ENCODE measurements at regions not wholly inside any gene's neighbourhood (a gene's known extent, or its start where the extent isn't known, plus 50 kb on each side); places are given as distances from the start of the nearest gene placed in this dataset.
"Not testable (repeated sequence)": the region's sequence is repeated elsewhere in the genome, so short reads cannot be mapped to it uniquely, and the experiment has no call there.

DNA sequence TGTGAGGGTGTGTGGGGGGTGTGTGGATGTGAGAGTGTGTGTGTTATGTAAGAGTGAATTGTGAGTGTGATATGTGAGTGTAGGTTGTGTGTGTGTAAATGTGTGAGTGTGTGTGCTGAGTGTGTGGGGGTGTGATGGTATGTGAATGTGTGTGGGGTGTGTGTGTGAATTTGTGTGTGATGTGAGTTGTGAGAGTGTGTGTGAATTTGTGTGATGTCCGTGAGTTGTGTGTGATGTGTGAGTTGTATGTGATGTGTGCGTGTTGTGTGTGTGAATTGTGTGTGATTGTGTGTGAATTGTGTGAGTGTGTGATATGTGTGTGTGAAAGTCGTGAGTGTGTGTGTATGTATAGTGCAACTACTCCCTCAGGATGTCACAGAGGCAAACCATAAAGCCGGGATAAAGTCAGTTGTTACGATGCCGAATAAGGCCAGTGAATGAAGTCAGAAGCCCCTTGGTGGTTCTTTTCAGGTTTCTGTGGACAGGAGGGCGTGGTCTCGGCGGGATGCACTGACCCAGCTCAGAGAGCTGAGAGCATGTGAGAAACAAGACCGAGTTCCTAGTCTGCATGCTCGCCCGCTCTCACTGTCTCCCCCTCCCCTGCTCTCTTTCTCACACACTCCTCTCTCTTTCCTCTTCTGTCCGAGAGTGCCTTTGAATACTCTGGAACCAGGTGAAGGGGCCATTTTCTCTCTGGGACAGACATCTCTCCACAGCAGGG is 71.8 kb upstream of the MAX start:
- DNase-seq (ENCODE audit: low spot score), result no peak
- Histone ChIP-seq H3K4me3 (no peak overlapping the region), H3K27ac (no peak overlapping the region)
- TF ChIP-seq, protein P1, sequence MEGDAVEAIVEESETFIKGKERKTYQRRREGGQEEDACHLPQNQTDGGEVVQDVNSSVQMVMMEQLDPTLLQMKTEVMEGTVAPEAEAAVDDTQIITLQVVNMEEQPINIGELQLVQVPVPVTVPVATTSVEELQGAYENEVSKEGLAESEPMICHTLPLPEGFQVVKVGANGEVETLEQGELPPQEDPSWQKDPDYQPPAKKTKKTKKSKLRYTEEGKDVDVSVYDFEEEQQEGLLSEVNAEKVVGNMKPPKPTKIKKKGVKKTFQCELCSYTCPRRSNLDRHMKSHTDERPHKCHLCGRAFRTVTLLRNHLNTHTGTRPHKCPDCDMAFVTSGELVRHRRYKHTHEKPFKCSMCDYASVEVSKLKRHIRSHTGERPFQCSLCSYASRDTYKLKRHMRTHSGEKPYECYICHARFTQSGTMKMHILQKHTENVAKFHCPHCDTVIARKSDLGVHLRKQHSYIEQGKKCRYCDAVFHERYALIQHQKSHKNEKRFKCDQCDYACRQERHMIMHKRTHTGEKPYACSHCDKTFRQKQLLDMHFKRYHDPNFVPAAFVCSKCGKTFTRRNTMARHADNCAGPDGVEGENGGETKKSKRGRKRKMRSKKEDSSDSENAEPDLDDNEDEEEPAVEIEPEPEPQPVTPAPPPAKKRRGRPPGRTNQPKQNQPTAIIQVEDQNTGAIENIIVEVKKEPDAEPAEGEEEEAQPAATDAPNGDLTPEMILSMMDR (IDR thresholded peaks at IDR 0.05), result no peak

DNA sequence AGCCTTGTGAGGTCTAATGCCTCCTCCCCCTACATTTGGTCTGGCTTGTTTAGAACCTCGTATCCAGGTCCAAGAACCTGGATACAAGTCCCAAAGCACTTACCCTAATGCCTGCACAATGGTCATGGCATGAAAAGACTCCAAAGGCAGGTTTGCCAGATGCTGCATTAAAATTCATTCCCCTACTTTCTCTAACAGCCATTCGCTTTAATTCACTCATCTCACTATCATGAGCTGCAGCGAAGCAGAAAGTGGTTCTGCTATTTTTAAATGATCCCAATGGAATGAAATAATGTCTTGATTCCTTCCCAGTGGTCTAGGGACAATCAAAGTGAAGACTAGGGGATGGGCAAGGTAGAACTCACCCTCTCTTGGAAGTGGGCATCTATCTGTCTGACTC is 72.5 kb upstream of the MAX start:
- no peak overlapping the region for H3K27ac ChIP-seq
- TF ChIP-seq, protein P1 (IDR thresholded peaks at IDR 0.05), result no peak
- DNase-seq (ENCODE audit: low spot score), result no peak
- no peak overlapping the region for H3K4me3 ChIP-seq

DNA sequence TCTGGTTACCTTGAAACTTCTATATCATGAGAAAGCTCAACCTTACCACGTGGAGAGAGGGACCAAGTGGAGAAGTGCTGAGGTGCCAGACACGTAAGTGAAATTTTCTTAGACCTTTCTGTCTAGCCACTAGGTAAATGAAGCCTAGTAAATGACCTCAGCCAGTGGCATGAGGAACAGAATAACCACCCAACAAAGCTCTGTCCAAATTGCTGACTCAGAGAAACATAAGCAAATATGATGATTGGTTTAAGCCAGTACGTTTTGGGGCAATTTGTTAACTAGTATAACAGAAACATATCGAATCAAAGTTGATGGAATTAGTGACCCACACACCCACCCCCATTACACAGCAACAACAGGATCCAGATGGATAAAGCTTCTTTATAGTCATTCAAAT is 75.2 kb upstream of the MAX start:
- no peak overlapping the region for H3K4me3 ChIP-seq
- TF ChIP-seq, protein P1 (IDR thresholded peaks at IDR 0.05), result no peak
- DNase-seq (ENCODE audit: low spot score), result no peak

DNA sequence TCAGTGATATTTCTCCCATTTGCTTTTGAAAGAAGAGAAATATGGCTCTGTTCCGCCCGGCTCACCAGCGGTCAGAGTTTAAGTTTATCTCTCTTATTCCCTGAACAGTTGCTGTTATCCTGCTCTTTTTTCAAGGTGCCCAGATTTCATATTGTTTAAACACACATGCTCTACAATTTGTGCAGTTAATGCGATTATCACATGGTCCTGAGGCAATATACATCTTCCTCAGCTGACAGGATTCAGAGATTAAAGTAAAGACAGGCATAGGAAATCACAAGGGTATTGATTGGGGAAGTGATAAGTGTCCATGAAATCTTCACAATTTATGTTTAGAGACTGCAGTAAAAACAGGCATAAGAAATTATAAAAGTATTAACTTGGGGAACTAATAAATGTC is 76.9 kb upstream of the MAX start:
- not testable (repeated sequence) for DNase-seq (ENCODE audit: low spot score); H3K27ac ChIP-seq; H3K4me3 ChIP-seq

More for the DNA sequence above, 75.2 kb upstream of the MAX start:
- H3K27ac ChIP-seq, result no peak overlapping the region

DNA sequence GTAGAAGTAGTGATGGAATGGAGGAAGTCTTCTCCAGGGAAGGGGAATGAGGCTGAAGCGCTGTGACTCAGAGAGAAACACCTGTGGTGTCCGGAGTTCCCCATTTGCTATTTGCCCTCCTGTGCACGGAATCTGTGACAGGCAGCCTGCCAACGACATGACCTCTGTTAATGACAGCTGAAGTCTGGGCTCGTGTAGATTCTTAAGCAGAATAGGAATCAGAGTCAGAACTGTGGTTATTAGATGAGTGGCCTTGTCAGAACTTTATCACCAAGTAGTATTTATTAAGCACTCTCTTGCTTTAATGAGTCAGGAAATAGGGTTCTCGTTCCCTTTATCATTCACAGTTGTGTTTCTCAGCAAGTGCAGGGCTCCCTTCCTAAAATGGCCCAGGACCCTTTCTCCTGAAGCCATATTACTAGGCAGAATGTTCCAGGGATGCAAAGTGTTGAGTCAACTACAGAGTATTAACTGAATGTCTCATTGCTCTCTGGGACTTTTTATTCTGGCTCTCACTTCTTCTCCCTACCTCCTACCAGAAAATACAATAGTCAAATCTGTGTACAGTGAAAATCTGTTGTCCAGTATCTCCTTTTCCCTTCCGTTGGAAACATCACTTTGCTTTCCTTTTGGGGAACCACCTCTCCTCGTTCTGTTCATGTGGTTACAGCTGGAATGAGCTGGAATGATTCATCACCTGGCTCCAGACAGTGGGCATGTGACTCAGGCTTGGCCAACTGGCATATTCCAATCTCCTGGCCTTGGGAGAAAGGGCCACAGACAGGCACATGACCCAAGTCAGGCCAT is 77.8 kb upstream of the MAX start:
- no peak for DNase-seq (ENCODE audit: low spot score)
- Histone ChIP-seq H3K4me3 (no peak overlapping the region), H3K27ac (peak overlapping the region in 1 of 2 donors; percentile 5)
- TF ChIP-seq, protein P1 (IDR thresholded peaks at IDR 0.05), result no peak

DNA sequence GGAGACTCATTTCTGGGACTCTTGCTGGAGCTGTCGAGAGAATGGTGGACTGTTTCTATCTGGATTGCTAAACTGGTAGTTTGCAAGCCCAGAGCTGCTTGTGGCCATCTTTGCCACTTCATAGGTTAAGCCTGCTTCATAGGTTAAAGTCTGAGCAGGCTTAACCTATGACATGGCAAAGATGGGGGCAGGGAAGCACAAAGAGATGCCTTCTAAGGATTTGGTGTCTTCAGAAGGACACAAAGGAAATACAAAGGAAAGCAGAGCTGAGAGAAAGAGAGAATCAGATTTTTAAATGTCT is 78.4 kb upstream of the MAX start:
- H3K4me3 ChIP-seq, result no peak overlapping the region
- TF ChIP-seq, protein P1 (IDR thresholded peaks at IDR 0.05), result no peak
- no peak for DNase-seq (ENCODE audit: low spot score)
- no peak overlapping the region for H3K27ac ChIP-seq

DNA sequence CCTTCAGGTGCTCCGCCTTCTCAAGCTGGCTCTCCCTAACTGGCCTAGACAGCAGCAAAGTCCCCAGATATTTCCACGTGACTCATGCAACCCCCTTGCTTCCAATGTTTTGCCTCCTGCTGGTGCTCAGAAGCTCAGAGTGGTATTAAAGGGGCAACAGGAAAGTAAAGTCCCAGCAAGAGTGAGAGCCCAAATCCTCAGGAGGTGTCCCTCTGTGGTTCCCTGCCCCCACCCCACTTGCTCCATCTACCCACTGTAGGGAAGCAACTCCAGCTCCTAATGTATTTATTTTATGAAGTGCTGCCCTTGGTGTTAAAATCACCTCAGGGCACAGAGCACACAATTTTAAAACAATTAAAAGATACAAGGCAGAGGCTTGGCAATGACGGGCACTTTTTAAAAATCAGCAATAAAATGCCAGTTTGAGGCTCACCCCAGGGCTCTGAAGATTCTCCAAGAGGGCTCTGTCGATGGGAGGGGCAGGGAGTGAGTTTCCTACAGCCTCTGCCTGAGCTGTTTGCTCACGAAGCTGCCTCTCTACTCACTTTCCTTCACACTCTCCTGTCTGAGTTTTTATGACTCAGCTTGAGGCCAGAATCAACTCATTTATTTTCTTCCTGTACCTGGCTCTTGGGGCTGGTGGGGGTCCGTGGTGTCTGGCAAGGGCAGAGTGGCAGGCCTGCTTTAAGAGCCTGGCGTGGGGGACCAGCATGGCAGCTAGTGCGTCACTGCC is 81.9 kb upstream of the MAX start:
- TF ChIP-seq, protein P1 (IDR thresholded peaks at IDR 0.05), result no peak
- no peak for DNase-seq (ENCODE audit: low spot score)
- Histone ChIP-seq H3K27ac (no peak overlapping the region), H3K4me3 (no peak overlapping the region)

Measured in coronary artery (tissue), 2 donors.